ENCODE measurements at regions not wholly inside any gene's neighbourhood (a gene's known extent, or its start where the extent isn't known, plus 50 kb on each side); places are given as distances from the start of the nearest gene placed in this dataset.

DNA sequence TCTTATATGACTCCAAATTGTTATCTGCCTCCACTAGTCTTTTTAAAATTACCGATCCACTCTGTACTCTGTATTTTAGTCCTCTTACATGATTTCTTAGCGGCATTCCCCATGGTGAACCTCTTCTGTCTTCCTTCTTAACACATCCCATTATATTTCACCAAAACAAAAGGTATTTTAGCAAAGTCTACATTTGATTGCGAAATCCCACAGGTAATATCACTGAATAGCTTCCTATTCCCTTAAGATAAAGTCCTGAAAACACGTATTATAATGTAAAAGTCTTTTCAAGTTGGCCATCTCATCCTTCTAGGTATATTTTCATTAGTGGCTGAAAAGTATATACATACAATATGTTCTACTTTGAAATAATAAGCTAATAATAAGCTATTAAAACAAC is 2016.0 kb upstream of the IGFBP7 start:
- no peaks in the 10 kb centered on the region for H3K27me3 Mint-ChIP-seq (ENCODE audit: unreplicated experiment)
- no peak overlapping the region for H3K27ac Mint-ChIP-seq (ENCODE audit: unreplicated experiment)
- H3K36me3 Mint-ChIP-seq (ENCODE audit: unreplicated experiment): no peaks in the 10 kb centered on the region
- no peak overlapping the region for H3K4me3 Mint-ChIP-seq (ENCODE audit: unreplicated experiment)
- no peaks in the 10 kb centered on the region for H3K9me3 Mint-ChIP-seq (ENCODE audit: unreplicated experiment)
- TF ChIP-seq, protein P1, sequence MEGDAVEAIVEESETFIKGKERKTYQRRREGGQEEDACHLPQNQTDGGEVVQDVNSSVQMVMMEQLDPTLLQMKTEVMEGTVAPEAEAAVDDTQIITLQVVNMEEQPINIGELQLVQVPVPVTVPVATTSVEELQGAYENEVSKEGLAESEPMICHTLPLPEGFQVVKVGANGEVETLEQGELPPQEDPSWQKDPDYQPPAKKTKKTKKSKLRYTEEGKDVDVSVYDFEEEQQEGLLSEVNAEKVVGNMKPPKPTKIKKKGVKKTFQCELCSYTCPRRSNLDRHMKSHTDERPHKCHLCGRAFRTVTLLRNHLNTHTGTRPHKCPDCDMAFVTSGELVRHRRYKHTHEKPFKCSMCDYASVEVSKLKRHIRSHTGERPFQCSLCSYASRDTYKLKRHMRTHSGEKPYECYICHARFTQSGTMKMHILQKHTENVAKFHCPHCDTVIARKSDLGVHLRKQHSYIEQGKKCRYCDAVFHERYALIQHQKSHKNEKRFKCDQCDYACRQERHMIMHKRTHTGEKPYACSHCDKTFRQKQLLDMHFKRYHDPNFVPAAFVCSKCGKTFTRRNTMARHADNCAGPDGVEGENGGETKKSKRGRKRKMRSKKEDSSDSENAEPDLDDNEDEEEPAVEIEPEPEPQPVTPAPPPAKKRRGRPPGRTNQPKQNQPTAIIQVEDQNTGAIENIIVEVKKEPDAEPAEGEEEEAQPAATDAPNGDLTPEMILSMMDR (IDR thresholded peaks at IDR 0.05; ENCODE audit: partially characterized antibody, unreplicated experiment): no peak
- no peak for DNase-seq
- H3K4me1 Mint-ChIP-seq (ENCODE audit: low read depth, unreplicated experiment): peaks cover 14% of the 10 kb centered on the region

DNA sequence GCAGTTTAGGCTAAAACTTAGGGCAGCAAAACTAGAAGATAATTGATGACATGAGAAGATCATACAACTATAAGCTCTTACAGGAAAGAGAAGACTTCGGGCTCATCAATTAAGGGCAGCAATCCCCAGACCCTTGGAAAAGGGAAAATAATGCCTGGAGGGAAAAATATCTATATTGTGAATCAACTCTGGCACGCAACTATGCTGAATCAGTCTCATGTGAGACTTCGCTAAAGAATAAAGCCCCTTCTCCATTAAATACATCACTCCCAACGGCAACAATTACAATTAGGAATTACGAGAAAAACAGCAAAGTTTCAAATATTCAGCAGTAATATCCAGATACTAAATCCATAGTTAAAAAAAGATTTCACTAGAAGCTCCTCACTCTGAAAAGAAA is 2016.8 kb upstream of the IGFBP7 start:
- Mint-ChIP-seq H3K36me3 (ENCODE audit: unreplicated experiment) (no peaks in the 10 kb centered on the region), H3K27me3 (ENCODE audit: unreplicated experiment) (peaks cover 1% of the 10 kb centered on the region), H3K27ac (ENCODE audit: unreplicated experiment) (peak overlapping the region; percentile 54), H3K9me3 (ENCODE audit: unreplicated experiment) (no peaks in the 10 kb centered on the region), H3K4me1 (ENCODE audit: low read depth, unreplicated experiment) (peaks cover 14% of the 10 kb centered on the region), H3K4me3 (ENCODE audit: unreplicated experiment) (no peak overlapping the region)
- no peak for DNase-seq
- TF ChIP-seq, protein P1 (IDR thresholded peaks at IDR 0.05; ENCODE audit: partially characterized antibody, unreplicated experiment): no peak

DNA sequence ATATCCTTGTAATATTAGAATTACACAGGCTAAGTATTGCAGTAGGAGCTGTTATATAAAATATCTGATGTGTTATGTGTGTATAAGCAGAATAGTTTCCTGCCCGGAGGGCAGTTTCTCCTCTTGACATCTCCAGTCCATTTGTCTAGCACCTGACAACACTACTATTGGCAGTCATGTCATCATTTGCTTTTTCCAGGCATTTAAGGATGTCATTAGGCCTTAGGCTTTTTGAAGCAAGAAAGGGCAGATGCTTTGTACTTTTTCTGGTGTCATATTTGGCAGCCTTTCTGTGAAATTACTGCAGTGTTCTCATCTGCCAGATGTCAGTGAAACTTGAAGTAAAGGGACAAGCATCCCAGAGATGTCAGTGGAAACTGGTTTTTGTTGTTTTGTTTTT is 2017.6 kb upstream of the IGFBP7 start:
- TF ChIP-seq, protein P1 (IDR thresholded peaks at IDR 0.05; ENCODE audit: partially characterized antibody, unreplicated experiment): no peak
- no peaks in the 10 kb centered on the region for H3K36me3 Mint-ChIP-seq (ENCODE audit: unreplicated experiment)
- H3K4me3 Mint-ChIP-seq (ENCODE audit: unreplicated experiment): no peak overlapping the region
- H3K27ac Mint-ChIP-seq (ENCODE audit: unreplicated experiment): peak overlapping the region; percentile 56
- H3K9me3 Mint-ChIP-seq (ENCODE audit: unreplicated experiment): no peaks in the 10 kb centered on the region
- no peak for DNase-seq
- H3K27me3 Mint-ChIP-seq (ENCODE audit: unreplicated experiment): peaks cover 1% of the 10 kb centered on the region
- peaks cover 10% of the 10 kb centered on the region for H3K4me1 Mint-ChIP-seq (ENCODE audit: low read depth, unreplicated experiment)

DNA sequence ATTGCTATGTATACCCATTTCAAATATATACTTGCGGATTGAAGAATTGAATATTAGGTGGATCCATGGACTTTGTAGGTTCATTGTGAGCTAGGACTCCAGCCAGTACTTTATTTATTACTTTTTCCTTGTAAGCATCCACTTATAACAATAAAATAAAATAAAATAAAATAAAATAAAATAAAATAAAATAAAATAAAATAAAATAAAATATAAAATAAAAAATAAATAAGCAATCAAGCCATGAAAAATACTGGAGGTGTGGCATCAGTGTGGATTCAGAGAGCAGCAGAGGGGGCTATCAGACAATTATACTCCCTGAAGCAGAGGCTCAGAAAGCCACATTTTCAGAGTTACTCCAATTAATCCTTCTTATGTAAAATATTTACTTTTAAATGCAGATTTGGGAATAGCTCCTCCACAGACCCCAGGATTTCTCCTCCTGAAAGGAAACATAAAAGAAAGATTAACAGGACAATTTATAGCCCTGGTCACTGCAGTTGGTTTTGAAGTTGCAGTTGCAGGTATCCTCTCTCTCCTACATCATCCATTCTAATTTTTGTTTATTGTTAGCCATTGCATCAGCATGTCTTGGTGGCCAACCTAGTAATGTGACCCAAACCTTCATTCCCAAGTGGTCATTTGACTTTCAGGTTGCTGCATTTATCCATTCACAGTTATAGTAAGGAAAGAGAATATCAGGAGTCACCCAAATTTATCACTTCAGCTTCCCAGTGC is 2025.2 kb upstream of the IGFBP7 start:
- DNase-seq: no peak
- H3K9me3 Mint-ChIP-seq (ENCODE audit: unreplicated experiment): no peaks in the 10 kb centered on the region

DNA sequence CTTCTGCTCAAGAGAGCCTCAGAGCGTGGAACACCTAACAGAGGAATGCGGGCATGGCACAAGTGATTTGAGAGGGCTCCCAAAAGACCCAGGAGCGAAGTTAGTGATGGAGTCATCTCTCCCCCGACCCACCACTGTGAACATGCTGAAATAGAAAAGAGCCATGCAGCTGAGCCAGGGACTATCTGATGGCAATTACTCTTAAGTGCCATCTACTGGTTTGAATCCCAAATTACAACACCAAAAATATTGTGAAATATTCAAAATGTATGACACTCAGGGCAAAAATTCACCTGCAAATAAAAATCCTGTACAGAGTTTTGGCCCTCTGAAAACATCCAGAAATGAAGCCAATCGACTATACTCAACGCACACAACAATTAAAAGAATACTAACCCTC is 2038.9 kb upstream of the ADGRL3 start:
- no peaks in the 10 kb centered on the region for H3K27me3 Mint-ChIP-seq (ENCODE audit: unreplicated experiment)
- H3K9me3 Mint-ChIP-seq (ENCODE audit: unreplicated experiment): peaks cover 2% of the 10 kb centered on the region
- no peak overlapping the region for H3K4me3 Mint-ChIP-seq (ENCODE audit: unreplicated experiment)
- TF ChIP-seq, protein P1 (IDR thresholded peaks at IDR 0.05; ENCODE audit: partially characterized antibody, unreplicated experiment): no peak
- H3K27ac Mint-ChIP-seq (ENCODE audit: unreplicated experiment): no peak overlapping the region
- H3K36me3 Mint-ChIP-seq (ENCODE audit: unreplicated experiment): no peaks in the 10 kb centered on the region
- no peak for DNase-seq
- no peaks in the 10 kb centered on the region for H3K4me1 Mint-ChIP-seq (ENCODE audit: low read depth, unreplicated experiment)

More for the DNA sequence above, 2025.2 kb upstream of the IGFBP7 start:
- H3K4me3 Mint-ChIP-seq (ENCODE audit: unreplicated experiment): no peak overlapping the region
- TF ChIP-seq, protein P1 (IDR thresholded peaks at IDR 0.05; ENCODE audit: partially characterized antibody, unreplicated experiment): no peak
- peaks cover 3% of the 10 kb centered on the region for H3K4me1 Mint-ChIP-seq (ENCODE audit: low read depth, unreplicated experiment)
- H3K27me3 Mint-ChIP-seq (ENCODE audit: unreplicated experiment): peaks cover 1% of the 10 kb centered on the region
- no peak overlapping the region for H3K27ac Mint-ChIP-seq (ENCODE audit: unreplicated experiment)
- no peaks in the 10 kb centered on the region for H3K36me3 Mint-ChIP-seq (ENCODE audit: unreplicated experiment)
